ENCODE measurements at regions not wholly inside any gene's neighbourhood (a gene's known extent, or its start where the extent isn't known, plus 50 kb on each side); places are given as distances from the start of the nearest gene placed in this dataset.

DNA sequence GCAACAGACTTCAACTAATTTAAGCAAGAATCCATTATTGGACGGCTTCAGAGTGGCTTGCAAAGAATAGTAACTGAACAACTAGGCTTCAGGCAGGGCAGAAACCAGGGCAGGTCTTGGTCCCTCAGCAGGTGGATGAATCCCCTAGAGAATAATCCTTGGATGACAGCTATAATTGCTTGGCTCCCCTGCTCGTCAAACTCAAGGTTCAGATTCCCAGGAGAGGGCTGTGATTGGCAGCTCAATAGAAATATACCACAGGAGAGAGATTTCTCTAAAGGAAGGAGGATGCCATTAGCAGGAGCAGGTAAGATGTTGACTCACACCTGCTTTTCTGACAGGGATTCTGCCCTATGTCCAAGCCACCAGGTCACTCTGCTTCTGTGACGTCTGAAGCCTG is 89.6 kb upstream of the PCDH8 start:
- DNase-seq = no peak
- H3K23ac ChIP-seq (ENCODE audit: insufficient read length, low read depth, low read length) = no peak overlapping the region
- TF ChIP-seq, protein P1, sequence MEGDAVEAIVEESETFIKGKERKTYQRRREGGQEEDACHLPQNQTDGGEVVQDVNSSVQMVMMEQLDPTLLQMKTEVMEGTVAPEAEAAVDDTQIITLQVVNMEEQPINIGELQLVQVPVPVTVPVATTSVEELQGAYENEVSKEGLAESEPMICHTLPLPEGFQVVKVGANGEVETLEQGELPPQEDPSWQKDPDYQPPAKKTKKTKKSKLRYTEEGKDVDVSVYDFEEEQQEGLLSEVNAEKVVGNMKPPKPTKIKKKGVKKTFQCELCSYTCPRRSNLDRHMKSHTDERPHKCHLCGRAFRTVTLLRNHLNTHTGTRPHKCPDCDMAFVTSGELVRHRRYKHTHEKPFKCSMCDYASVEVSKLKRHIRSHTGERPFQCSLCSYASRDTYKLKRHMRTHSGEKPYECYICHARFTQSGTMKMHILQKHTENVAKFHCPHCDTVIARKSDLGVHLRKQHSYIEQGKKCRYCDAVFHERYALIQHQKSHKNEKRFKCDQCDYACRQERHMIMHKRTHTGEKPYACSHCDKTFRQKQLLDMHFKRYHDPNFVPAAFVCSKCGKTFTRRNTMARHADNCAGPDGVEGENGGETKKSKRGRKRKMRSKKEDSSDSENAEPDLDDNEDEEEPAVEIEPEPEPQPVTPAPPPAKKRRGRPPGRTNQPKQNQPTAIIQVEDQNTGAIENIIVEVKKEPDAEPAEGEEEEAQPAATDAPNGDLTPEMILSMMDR (conservative IDR thresholded peaks at IDR 0.05) = no peak
- no peak overlapping the region for H2BK12ac ChIP-seq (ENCODE audit: insufficient read length, low read depth, low read length)
- peaks cover 15 to 20% of the 10 kb centered on the region in 2 experiments for H3K4me1 Mint-ChIP-seq
- H3K4me2 ChIP-seq (ENCODE audit: insufficient read depth, insufficient read length, low read length) = no peak overlapping the region
- H2AFZ ChIP-seq (ENCODE audit: low read length) = no peak overlapping the region
- no peak overlapping the region for H3K27ac ChIP-seq (ENCODE audit: insufficient read length, low read depth, low read length)
- H3K23me2 ChIP-seq (ENCODE audit: insufficient read length, low read depth, low read length, poor library complexity, severe bottlenecking) = no peaks in the 10 kb centered on the region
- H3K9ac ChIP-seq (ENCODE audit: extremely low read depth, insufficient read length, low read length) = no peak overlapping the region
- no peaks in the 10 kb centered on the region for H3K9me3 ChIP-seq (ENCODE audit: control insufficient read depth, low read depth, low read length)
- H2AK5ac ChIP-seq (ENCODE audit: insufficient read length, low read length) = no peak overlapping the region
- no peak overlapping the region for H3T11ph ChIP-seq (ENCODE audit: low read length)
- 0 out of 2 replicates have a peak, but pooled peaks cover 6% of the 10 kb centered on the region for H3K4me1 ChIP-seq (ENCODE audit: insufficient read depth, low read length)
- H3K14ac ChIP-seq (ENCODE audit: insufficient read depth, low read length) = no peak overlapping the region
- no peak overlapping the region for H3K27ac Mint-ChIP-seq
- H3K36me3 Mint-ChIP-seq (ENCODE audit: insufficient read depth in 1 of 3, low read depth in 3 of 3) = no peaks in the 10 kb centered on the region
- H4K8ac ChIP-seq (replicated peaks; ENCODE audit: insufficient read length, low read depth, low read length) = no peak overlapping the region
- no peak overlapping the region for H3K18ac ChIP-seq (ENCODE audit: insufficient read length, low read depth, low read length)
- no peaks in the 10 kb centered on the region for H3K79me1 ChIP-seq (ENCODE audit: insufficient read depth, low read depth, low read length, poor library complexity, severe bottlenecking)
- no peaks in the 10 kb centered on the region for H4K20me1 ChIP-seq (ENCODE audit: control insufficient read depth, insufficient read depth, insufficient read length)
- H3K79me2 ChIP-seq (ENCODE audit: insufficient read depth, low read length) = no peaks in the 10 kb centered on the region
- no peak overlapping the region for H3K4me3 Mint-ChIP-seq
- no peaks in the 10 kb centered on the region for H3K27me3 ChIP-seq (ENCODE audit: insufficient read depth, low read length)
- H2BK5ac ChIP-seq (ENCODE audit: insufficient read length, low read length) = no peak overlapping the region
- no peak overlapping the region for H3K4ac ChIP-seq (ENCODE audit: low read depth, low read length)
- H4K5ac ChIP-seq (ENCODE audit: insufficient read length, low read depth, low read length) = no peak overlapping the region
- peaks cover 14% of the 10 kb centered on the region for H3K27me3 Mint-ChIP-seq (ENCODE audit: low read depth)
- H2BK15ac ChIP-seq (ENCODE audit: low read depth, low read length) = no peak overlapping the region
- no peaks in the 10 kb centered on the region; a peak in 1 of 5 replicates for H3K9me3 Mint-ChIP-seq
- no CpG with 5 or more reads among the region's 3 CpGs for WGBS (ENCODE audit: extremely low coverage, insufficient read length, low lambda C conversion rate)
- H4K91ac ChIP-seq (ENCODE audit: insufficient read length, low read depth, low read length) = no peak overlapping the region
- no peak overlapping the region for H2BK120ac ChIP-seq (ENCODE audit: low read depth, low read length, poor library complexity, severe bottlenecking)
- no peak overlapping the region for H3K56ac ChIP-seq (ENCODE audit: insufficient read length, low read depth, low read length)
- no peak overlapping the region for H2BK20ac ChIP-seq (ENCODE audit: low read depth, low read length, poor library complexity, severe bottlenecking)
